AG10803 (cell line): ENCODE measurements at regions not wholly inside any gene's neighbourhood (a gene's known extent, or its start where the extent isn't known, plus 50 kb on each side); places are given as distances from the start of the nearest gene placed in this dataset.

Experiments used
- DNase-seq: peaks from one replicate; pipeline ENCODE4 v3.0.0; 2010; ENCODE audit warnings: low read depth
- H3K4me3 ChIP-seq: 2 replicates; pipeline ENCODE4 v1.5.1; 2011; ENCODE audit warnings: mild to moderate bottlenecking, low read length, control low read depth
- CTCF ChIP-seq: conservative IDR thresholded peaks from 2 replicates; pipeline ENCODE4 v1.5.1; 2011; ENCODE audit warnings: mild to moderate bottlenecking, low read length, control low read depth, inconsistent platforms

- TF ChIP-seq CTCF, result no peak
Observed at GRCh38 chr1:172812118-172812517, 153.2 kb downstream of the FASLG start.

GRCh38 chr1:172813330-172813729, 154.4 kb downstream of the FASLG start:
- no peak overlapping the region for H3K4me3 ChIP-seq
- no peak for TF ChIP-seq CTCF
- no peak for DNase-seq

More at GRCh38 chr1:172812118-172812517, 153.2 kb downstream of the FASLG start:
- H3K4me3 ChIP-seq, result no peak overlapping the region
- DNase-seq, result no peak

- no peak overlapping the region for H3K4me3 ChIP-seq
- no peak for TF ChIP-seq CTCF
- no peak for DNase-seq
Observed at GRCh38 chr1:172814428-172814827, 155.5 kb downstream of the FASLG start.

- no peak for TF ChIP-seq CTCF
- DNase-seq, result no peak
- H3K4me3 ChIP-seq, result no peak overlapping the region
Observed at GRCh38 chr1:172815740-172816139, 156.8 kb downstream of the FASLG start.

GRCh38 chr1:172818841-172819527, 160.1 kb downstream of the FASLG start:
- no peak for TF ChIP-seq CTCF
- no peak overlapping the region for H3K4me3 ChIP-seq
- DNase-seq, result no peak

- TF ChIP-seq CTCF, result no peak
- no peak for DNase-seq
- H3K4me3 ChIP-seq, result no peak overlapping the region
Observed at GRCh38 chr1:172820475-172821158, 161.7 kb downstream of the FASLG start.

GRCh38 chr1:172821609-172822274, 162.8 kb downstream of the FASLG start:
- no peak for TF ChIP-seq CTCF
- peak; percentile 80 for DNase-seq
- H3K4me3 ChIP-seq, result no peak overlapping the region
